Mesenchymal stem cell (in vitro differentiated cells and primary cell): ENCODE measurements at regions not wholly inside any gene's neighbourhood (a gene's known extent, or its start where the extent isn't known, plus 50 kb on each side); places are given as distances from the start of the nearest gene placed in this dataset.

Experiments
- DNase-seq: peaks from one replicate; pipeline ENCODE4 v3.0.0-alpha.2; 2013
- H2AFZ ChIP-seq: one replicate; pipeline ENCODE4 v1.6.1; 2013; ENCODE audit warnings: low read depth, mild to moderate bottlenecking, control low read depth, inconsistent platforms, low read length, moderate library complexity
- H2AK5ac ChIP-seq: 2 replicates; pipeline ENCODE4 v1.6.1; 2013; ENCODE audit warnings: low read length, moderate library complexity, mild to moderate bottlenecking, inconsistent platforms; ENCODE audit not compliant: severe bottlenecking
- H2BK120ac ChIP-seq: one replicate; pipeline ENCODE4 v1.6.1; 2013; ENCODE audit warnings: low read depth, mild to moderate bottlenecking, inconsistent platforms, low read length, moderate library complexity
- H2BK12ac ChIP-seq, 2 experiments: one replicate each; pipeline ENCODE4 v1.6.1; 2013; ENCODE audit warnings: inconsistent platforms in 2 of 2, low read length in 2 of 2, mild to moderate bottlenecking in 2 of 2, moderate library complexity in 2 of 2, control low read depth in 1 of 2
- H2BK15ac ChIP-seq: one replicate; pipeline ENCODE4 v1.6.1; 2013; ENCODE audit warnings: mild to moderate bottlenecking, low read depth, inconsistent platforms; ENCODE audit not compliant: poor library complexity, severe bottlenecking
- H2BK5ac ChIP-seq: 2 replicates; pipeline ENCODE4 v1.6.1; 2013; ENCODE audit warnings: low read depth, mild to moderate bottlenecking, low read length, control low read depth, inconsistent platforms; ENCODE audit not compliant: poor library complexity, severe bottlenecking
- H3K14ac ChIP-seq, 2 experiments: one replicate each; pipeline ENCODE4 v1.6.1; 2013; ENCODE audit warnings: inconsistent platforms in 2 of 2, low read length in 2 of 2, control low read depth in 1 of 2, mild to moderate bottlenecking in 1 of 2, moderate library complexity in 1 of 2
- H3K18ac ChIP-seq, 2 experiments: one replicate each; pipeline ENCODE4 v1.6.1; 2013; ENCODE audit warnings: inconsistent platforms in 2 of 2, low read length in 2 of 2, control low read depth in 1 of 2, low read depth in 1 of 2, mild to moderate bottlenecking in 1 of 2
- H3K23ac ChIP-seq, 2 experiments: one replicate each; pipeline ENCODE4 v1.6.1; 2013; ENCODE audit warnings: inconsistent platforms in 2 of 2, low read length in 2 of 2, mild to moderate bottlenecking in 2 of 2, moderate library complexity in 2 of 2, control low read depth in 1 of 2
- H3K27ac ChIP-seq: 2 replicates; pipeline ENCODE4 v1.5.1; 2013; ENCODE audit warnings: mild to moderate bottlenecking, moderate library complexity, low read length, control low read depth, inconsistent platforms; ENCODE audit not compliant: poor library complexity, severe bottlenecking
- H3K27me3 ChIP-seq, 2 experiments: 2 replicates each; pipeline versions ENCODE4 v1.6.1 to v1.7.0; 2013; ENCODE audit warnings: low read length in 2 of 2, mild to moderate bottlenecking in 2 of 2, moderate library complexity in 2 of 2, control low read depth in 1 of 2, inconsistent platforms in 1 of 2; ENCODE audit not compliant: control insufficient read depth in 1 of 2, insufficient read depth in 1 of 2
- H3K36me3 ChIP-seq, 2 experiments: 2 replicates each; pipeline versions ENCODE4 v1.6.1 to v1.7.0; 2013; ENCODE audit warnings: low read length in 2 of 2, control low read depth in 1 of 2, inconsistent platforms in 1 of 2, low read depth in 1 of 2, mild to moderate bottlenecking in 1 of 2; ENCODE audit not compliant: insufficient read depth in 2 of 2, control insufficient read depth in 1 of 2
- H3K4ac ChIP-seq, 2 experiments: one replicate each; pipeline ENCODE4 v1.6.1; 2013; ENCODE audit warnings: inconsistent platforms in 2 of 2, low read length in 2 of 2, mild to moderate bottlenecking in 2 of 2, moderate library complexity in 2 of 2, control low read depth in 1 of 2, low read depth in 1 of 2
- H3K4me1 ChIP-seq: 2 replicates; pipeline ENCODE4 v1.6.1; 2013; ENCODE audit warnings: low read depth, low read length, control low read depth; ENCODE audit not compliant: control insufficient read depth, insufficient read depth
- H3K4me2 ChIP-seq: 2 replicates; pipeline ENCODE4 v1.6.1; 2013; ENCODE audit warnings: low read length, mild to moderate bottlenecking, inconsistent platforms; ENCODE audit not compliant: poor library complexity, severe bottlenecking
- H3K4me3 ChIP-seq, 2 experiments: 2 replicates each; pipeline versions ENCODE4 v1.5.1 to v1.7.0; 2013; ENCODE audit warnings: low read length in 2 of 2, mild to moderate bottlenecking in 2 of 2, control low read depth in 1 of 2, low read depth in 1 of 2; ENCODE audit not compliant: insufficient read depth in 1 of 2
- H3K79me1 ChIP-seq: replicated peaks from 2 replicates; pipeline ENCODE4 v1.6.1; 2013; ENCODE audit warnings: mild to moderate bottlenecking, control low read depth, low read length, inconsistent platforms; ENCODE audit not compliant: poor library complexity, severe bottlenecking
- H3K9ac ChIP-seq: 2 replicates; pipeline ENCODE4 v1.7.0; 2013; ENCODE audit warnings: mild to moderate bottlenecking, low read length, moderate library complexity
- H3K9me3 ChIP-seq: 2 replicates; pipeline ENCODE4 v1.7.0; 2013; ENCODE audit warnings: mild to moderate bottlenecking, low read length; ENCODE audit not compliant: control insufficient read depth
- H4K8ac ChIP-seq: one replicate; pipeline ENCODE4 v1.6.1; 2013; ENCODE audit warnings: inconsistent platforms, mild to moderate bottlenecking, low read length, moderate library complexity
- H4K91ac ChIP-seq: one replicate; pipeline ENCODE4 v1.6.1; 2013; ENCODE audit warnings: mild to moderate bottlenecking, low read length, inconsistent platforms
- WGBS: methylation state at CpG from one replicate; pipeline ENCODE4 v1.1.7; 2013; ENCODE audit warnings: mixed read lengths; 5-methylcytosine and 5-hydroxymethylcytosine counted together

DNA sequence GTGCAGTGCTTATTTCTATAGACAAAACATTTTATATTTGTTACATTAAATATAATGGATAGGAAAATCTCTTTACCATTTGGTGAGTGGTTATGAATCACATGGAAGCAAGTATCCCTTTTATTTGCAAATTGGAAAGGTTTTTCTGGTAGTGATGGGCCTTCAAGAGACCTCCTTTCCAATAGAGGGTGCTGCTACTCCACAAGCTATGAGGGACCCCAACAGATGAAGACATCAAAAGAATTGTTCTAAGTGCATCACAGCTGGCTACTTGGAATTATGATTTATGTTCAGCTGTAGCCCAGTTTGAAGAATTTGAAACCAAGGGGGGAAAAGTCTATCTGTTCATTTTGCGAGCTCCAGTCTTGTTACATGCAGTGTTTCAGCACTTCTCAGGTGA is 493.7 kb upstream of the SGCD start:
- H3K4ac ChIP-seq, result no peak overlapping the region
- H3K79me1 ChIP-seq, result no peaks in the 10 kb centered on the region
- DNase-seq, result no peak
- WGBS, result 59% methylated on average over 1 of the region's 1 CpG
- no peak overlapping the region for H4K8ac ChIP-seq
- no peak overlapping the region for H2BK5ac ChIP-seq
- H3K14ac ChIP-seq, result no peak overlapping the region
- no peaks in the 10 kb centered on the region for H3K4me1 ChIP-seq
- no peak overlapping the region for H3K4me2 ChIP-seq
- H4K91ac ChIP-seq, result no peak overlapping the region
- H3K27ac ChIP-seq, result no peak overlapping the region
- no peak overlapping the region for H2AK5ac ChIP-seq
- H2AFZ ChIP-seq, result no peak overlapping the region
- H3K9me3 ChIP-seq, result no peaks in the 10 kb centered on the region
- H3K27me3 ChIP-seq, result no peaks in the 10 kb centered on the region
- no peak overlapping the region for H3K4me3 ChIP-seq
- H3K9ac ChIP-seq, result no peak overlapping the region
- no peak overlapping the region for H3K18ac ChIP-seq
- H3K36me3 ChIP-seq, result no peaks in the 10 kb centered on the region
- H2BK120ac ChIP-seq, result no peak overlapping the region
- no peak overlapping the region for H3K23ac ChIP-seq
- no peak overlapping the region for H2BK15ac ChIP-seq
- no peak overlapping the region for H2BK12ac ChIP-seq

DNA sequence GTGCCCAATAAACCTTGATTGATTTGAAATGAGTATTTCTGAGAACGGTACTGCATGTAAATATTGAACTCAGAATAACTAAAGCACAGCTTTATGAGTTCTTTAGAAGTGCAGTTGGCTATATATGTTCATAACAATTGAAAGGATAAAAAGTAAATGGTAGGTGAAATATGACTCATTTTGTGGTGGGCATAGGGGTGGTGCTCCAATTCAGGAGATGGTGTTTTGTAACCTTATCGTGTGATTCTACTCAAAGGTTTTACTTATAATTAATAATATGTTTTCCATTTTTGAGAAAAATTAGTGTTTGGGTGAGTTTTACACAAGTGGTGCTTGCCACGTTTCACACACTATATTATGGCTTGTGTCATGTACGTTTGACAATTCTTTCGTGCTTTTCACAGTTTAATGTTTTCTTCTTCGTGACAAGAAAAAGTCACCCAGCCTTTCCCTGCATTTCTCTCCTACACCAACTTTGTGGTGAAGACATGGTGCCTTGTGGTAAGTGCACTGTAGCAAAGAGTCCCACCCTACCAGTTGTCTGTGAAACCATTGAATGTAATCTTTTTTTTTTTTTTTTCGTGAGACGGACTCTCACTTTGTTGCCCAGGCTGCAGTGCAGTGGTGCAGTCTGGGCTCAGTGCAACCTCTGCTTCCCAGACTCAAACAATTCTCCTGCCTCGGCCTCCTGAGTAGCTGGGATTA is 492.5 kb upstream of the SGCD start:
- WGBS, result 85% methylated on average over 5 of the region's 9 CpGs
- Histone ChIP-seq H2BK12ac (no peak overlapping the region), H3K27ac (no peak overlapping the region), H2AK5ac (no peak overlapping the region), H3K23ac (no peak overlapping the region), H3K4ac (no peak overlapping the region), H3K9ac (no peak overlapping the region), H2BK120ac (no peak overlapping the region), H3K79me1 (no peaks in the 10 kb centered on the region), H3K14ac (no peak overlapping the region), H3K9me3 (no peaks in the 10 kb centered on the region), H2AFZ (no peak overlapping the region), H4K91ac (no peak overlapping the region), H2BK15ac (no peak overlapping the region), H3K27me3 (no peaks in the 10 kb centered on the region), H3K36me3 (no peaks in the 10 kb centered on the region), H3K18ac (no peak overlapping the region), H3K4me3 (no peak overlapping the region), H3K4me1 (no peaks in the 10 kb centered on the region), H2BK5ac (no peak overlapping the region), H4K8ac (no peak overlapping the region), H3K4me2 (no peak overlapping the region)
- no peak for DNase-seq

DNA sequence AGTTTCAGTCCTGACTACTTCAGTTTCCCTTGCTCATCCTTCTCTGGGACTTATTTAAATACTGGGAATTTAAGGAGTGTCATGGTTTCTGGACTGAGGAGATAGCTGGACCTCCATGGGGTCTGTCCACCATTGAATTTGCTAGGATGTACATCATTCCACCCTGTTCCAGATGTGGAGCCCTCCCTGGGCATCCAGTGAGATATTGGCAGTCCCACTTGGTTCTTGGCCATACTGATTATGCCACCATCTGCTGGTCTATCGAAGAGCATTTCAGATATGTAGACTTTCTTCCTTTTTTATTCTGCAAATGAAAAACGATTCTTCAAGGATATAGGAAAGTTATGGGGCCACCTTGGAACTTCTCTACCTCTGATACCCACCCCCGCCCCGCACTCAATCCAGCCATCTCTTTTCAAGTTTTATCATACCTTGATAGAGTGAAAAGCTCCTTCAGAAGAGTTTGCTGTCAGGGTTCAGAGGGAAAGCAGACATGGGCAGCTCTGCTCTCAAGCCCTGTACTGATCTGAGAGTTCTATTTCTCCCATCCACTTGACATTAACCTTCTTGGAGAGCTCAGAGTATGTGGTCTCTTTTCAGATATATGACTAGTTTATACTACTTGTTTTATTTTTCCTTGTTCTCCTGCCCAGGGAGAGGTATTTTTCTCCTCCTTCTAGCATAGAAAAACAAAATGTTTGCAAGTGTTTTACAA is 490.7 kb upstream of the SGCD start:
- no peak overlapping the region for H2BK15ac ChIP-seq
- no peak overlapping the region for H3K4me2 ChIP-seq

DNA sequence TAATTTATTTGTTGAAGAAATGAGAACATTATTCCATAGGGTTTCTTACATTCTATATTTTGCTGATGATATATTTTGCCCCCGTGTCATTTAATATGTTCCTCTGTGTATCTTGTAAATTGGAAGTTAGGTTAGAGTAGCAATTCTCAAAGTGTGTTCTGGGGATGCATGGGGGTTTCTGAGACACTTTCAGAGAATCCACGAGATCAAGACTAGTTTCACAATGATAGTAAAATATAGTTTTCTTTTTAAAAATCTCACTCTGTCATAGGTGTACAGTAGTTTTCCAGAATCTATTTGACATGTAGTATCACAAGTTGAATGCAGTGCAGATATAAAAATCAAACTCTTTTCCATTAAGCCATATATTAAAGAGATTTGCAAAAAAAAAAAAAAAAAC is 488.6 kb upstream of the SGCD start:
- Histone ChIP-seq H2AK5ac (no peak overlapping the region), H3K4me3 (no peak overlapping the region), H3K36me3 (no peaks in the 10 kb centered on the region), H3K9ac (no peak overlapping the region), H3K23ac (no peak overlapping the region), H4K91ac (no peak overlapping the region), H2BK120ac (no peak overlapping the region), H3K4me1 (no peaks in the 10 kb centered on the region), H2AFZ (no peak overlapping the region), H3K14ac (no peak overlapping the region), H2BK12ac (no peak overlapping the region), H4K8ac (no peak overlapping the region), H3K4ac (no peak overlapping the region), H3K9me3 (no peaks in the 10 kb centered on the region), H3K27me3 (no peaks in the 10 kb centered on the region), H3K27ac (no peak overlapping the region), H3K4me2 (no peak overlapping the region), H3K79me1 (no peaks in the 10 kb centered on the region), H3K18ac (no peak overlapping the region), H2BK5ac (no peak overlapping the region), H2BK15ac (no peak overlapping the region)
- DNase-seq, result no peak
- 100% methylated on average over 1 of the region's 2 CpGs for WGBS

More for the DNA sequence above, 490.7 kb upstream of the SGCD start:
- no peaks in the 10 kb centered on the region for H3K4me1 ChIP-seq
- H3K27ac ChIP-seq, result no peak overlapping the region
- no peak overlapping the region for H2BK120ac ChIP-seq
- no peak overlapping the region for H3K4ac ChIP-seq
- no peak overlapping the region for H2AFZ ChIP-seq
- no peak overlapping the region for H2BK5ac ChIP-seq
- no peak overlapping the region for H4K8ac ChIP-seq
- WGBS, result 0% methylated on average over 1 of the region's 4 CpGs
- no peak overlapping the region for H3K9ac ChIP-seq
- H2AK5ac ChIP-seq, result no peak overlapping the region
- H2BK12ac ChIP-seq, result no peak overlapping the region
- no peaks in the 10 kb centered on the region for H3K27me3 ChIP-seq
- H3K14ac ChIP-seq, result no peak overlapping the region
- no peak overlapping the region for H4K91ac ChIP-seq
- no peak overlapping the region for H3K18ac ChIP-seq
- DNase-seq, result no peak
- no peaks in the 10 kb centered on the region for H3K36me3 ChIP-seq
- H3K79me1 ChIP-seq, result no peaks in the 10 kb centered on the region
- H3K23ac ChIP-seq, result no peak overlapping the region
- H3K4me3 ChIP-seq, result no peak overlapping the region
- H3K9me3 ChIP-seq, result no peaks in the 10 kb centered on the region
